GM19463 (cell line): ENCODE measurements at regions not wholly inside any gene's neighbourhood (a gene's known extent, or its start where the extent isn't known, plus 50 kb on each side); places are given as distances from the start of the nearest gene placed in this dataset.

Experiments used
- ATAC-seq: cut with Tn5 transposase; IDR thresholded peaks from one replicate; pipeline ENCODE4 v1.9.1; 2021; ENCODE audit warnings: mild to moderate bottlenecking, moderate library complexity; ENCODE audit not compliant: unreplicated experiment

GRCh38 chr3:162096874-162097273, 600.3 kb downstream of the OTOL1 start:
- no peak for ATAC-seq

- ATAC-seq = no peak
These were observed 607.2 kb downstream of the OTOL1 start for GRCh38 chr3:162103808-162104207.

DNA sequence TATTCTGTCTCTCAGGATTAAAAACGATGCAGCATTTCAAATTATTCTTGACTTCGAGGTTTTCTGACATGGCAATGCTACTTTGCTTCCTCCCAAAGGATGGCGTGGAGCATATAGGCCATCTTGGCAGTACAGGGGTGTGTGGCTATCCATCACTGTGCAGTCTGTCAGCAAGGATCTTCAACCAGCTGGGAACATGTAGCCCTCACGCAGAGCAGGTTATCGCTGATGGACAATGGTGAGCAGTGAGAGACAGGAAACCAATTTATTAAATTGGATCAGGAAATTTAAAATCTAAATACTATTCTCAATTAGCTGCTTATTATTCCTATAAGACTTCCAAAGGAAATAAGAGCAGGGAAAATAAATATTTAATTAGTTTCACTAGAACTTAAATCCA, 615.3 kb downstream of the OTOL1 start:
- no peak for ATAC-seq

GRCh38 chr3:162112719-162113118, 616.1 kb downstream of the OTOL1 start:
- no peak for ATAC-seq

DNA sequence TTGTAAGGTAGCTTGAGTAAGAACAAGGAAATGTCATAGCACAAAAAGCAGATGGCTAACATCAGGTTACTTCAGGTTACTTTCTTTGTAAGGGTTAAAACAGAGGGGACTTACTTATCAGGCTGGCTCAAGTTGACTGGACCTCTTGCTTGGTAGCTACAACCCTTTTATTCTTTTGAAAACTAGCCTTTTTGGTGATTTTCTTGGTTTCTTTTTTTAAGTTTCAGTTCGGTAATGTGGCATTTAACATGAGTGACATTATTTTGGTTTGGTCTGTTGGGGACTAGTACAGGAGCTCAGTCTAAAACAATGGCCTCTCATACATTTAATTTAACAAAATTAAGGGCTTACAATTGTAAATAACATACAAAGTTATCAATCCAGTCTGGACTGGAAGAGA, 621.4 kb downstream of the OTOL1 start:
- ATAC-seq = peak; percentile 53

- ATAC-seq = no peak
These were observed 623.0 kb downstream of the OTOL1 start for GRCh38 chr3:162119651-162120050.

DNA sequence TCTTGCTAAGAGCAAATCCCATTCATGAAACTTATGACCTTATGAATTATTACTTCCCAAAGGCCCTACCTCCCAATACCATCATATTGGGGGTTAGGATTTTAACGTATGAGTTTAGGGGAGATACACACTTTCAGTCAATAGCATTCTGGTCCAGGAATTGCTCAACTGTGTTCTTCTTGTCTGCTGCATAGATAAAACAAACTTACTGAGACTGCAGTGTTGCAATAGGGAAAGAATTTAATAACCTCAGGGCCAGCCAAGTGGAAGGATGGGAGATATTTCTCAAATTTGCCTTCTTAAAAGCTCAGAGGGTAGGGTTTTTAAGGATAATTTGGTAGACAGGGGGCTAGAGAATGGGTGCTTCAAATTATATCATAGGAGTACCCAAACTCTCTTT, 625.8 kb downstream of the OTOL1 start:
- no peak for ATAC-seq

DNA sequence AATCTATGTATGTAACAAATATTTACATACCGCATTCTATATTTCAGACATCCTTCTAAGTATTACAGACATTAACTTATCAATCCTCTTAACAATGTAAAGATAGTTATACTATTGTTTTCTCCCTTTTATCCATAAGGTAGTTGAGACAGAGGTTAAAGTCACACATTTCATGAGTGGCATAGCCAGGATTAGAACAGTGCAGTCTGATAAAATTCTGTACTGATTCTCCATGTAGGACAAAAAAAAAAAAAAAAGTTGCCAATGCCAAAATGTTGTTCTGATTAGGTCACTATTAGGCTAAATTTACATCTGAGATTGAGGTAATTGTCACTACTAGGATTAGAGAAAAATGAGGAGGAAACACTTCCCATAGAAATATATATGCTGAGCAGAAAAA, 629.2 kb downstream of the OTOL1 start:
- ATAC-seq = no peak

GRCh38 chr3:162130582-162130981, 634.0 kb downstream of the OTOL1 start:
- no peak for ATAC-seq

DNA sequence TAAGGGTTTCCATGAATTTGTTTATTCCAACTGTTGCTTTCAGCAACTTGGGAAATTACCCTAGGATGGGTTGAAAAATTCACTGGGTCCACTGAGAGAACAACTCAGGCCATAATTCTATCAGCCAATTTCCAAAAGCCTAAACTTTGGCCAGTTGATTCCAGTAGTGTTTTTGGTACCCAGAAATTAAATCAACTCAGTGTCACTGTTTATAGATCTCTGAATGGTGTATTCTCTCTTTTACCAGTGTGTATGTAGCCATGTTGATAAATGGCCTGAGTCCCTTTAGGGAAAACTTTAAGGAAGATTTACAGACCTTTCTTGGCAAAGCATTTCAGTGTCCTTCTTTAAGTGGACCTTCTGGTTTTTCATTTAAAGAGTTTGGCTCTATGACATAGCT, 636.4 kb downstream of the OTOL1 start:
- ATAC-seq = no peak

GRCh38 chr3:162134571-162134970, 638.0 kb downstream of the OTOL1 start:
- ATAC-seq = no peak

- ATAC-seq = no peak
These were observed 639.5 kb downstream of the OTOL1 start for GRCh38 chr3:162136136-162136535.

- no peak for ATAC-seq
These were observed 641.9 kb downstream of the OTOL1 start for GRCh38 chr3:162138509-162138908.

DNA sequence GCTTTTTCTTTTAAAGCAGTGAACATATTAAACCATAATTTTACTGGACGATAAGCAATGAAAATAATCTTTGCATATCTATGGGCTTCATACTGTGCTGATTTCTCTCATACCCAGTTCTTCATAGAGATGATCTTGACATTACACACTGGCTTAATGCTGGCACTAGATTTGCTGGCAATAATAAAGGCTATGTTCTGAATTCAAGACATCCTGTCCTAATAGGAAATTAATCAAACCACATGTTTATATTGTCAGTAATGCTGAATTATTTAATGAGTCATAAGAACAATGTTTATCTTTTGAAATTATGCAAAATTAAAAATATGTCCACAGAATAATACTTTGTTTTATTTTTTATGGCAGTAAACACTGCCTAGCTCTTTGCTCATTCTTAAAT, 643.2 kb downstream of the OTOL1 start:
- no peak for ATAC-seq

DNA sequence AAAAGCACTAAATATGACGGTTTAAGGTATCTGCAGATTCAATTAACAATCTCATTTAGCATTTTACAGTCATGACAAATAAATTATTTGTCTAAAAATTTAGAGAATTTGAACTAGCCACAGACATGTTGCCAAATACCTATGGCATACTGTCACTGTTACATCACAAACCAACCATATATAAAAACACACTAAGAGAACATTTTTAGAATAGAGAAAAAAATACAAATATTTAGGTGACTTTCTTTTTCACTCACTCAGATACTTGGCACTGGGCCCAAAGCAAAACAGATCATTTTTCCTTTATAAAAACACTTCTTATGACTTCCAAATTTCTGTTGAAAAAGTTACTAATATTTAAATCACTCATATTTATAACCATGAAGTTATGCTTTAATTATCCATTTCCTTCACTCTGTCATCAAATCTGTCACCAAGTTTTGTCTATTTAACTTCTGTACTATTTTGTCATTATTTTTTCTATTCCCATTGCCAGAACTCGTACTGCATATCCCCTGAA, 644.7 kb downstream of the OTOL1 start:
- no peak for ATAC-seq

DNA sequence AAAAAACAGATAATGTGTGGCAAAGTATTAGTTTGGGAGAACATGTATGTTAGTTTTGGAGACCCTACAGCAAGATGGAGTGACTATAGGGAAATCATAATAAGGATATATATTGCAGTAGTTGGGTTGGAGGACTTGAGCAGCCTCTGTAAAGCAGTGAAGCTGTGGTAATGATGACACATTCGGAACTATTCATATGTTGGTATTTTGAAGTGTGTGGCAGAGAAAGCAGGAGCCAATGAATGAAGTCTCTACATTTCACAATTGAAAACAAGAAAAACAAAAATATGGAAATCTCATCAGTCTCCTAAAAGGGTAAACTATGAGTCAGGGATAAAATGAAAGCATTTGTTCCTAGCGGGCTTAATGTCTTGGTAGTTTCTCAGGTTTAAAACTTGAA, 645.9 kb downstream of the OTOL1 start:
- ATAC-seq = no peak

- ATAC-seq = no peak
These were observed 646.6 kb downstream of the OTOL1 start for GRCh38 chr3:162143180-162143579.

DNA sequence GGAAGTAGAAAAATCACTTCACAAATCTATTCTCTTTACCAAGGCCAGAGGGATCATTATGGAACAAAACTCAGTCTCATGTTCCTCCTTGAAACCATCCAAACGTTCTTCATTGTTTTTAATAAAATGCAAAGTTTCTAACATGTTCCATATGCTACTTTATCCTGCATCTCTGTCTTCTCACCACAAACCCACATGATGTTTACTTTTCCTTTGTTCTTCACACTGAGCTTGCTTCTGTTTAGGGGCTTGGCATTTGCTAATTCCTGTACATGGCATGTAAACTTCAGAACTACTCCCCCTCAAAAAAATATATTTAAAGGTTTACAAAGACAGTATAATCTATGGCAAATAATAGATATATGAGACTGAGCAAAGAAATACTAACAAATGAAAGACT, 651.4 kb downstream of the OTOL1 start:
- no peak for ATAC-seq

DNA sequence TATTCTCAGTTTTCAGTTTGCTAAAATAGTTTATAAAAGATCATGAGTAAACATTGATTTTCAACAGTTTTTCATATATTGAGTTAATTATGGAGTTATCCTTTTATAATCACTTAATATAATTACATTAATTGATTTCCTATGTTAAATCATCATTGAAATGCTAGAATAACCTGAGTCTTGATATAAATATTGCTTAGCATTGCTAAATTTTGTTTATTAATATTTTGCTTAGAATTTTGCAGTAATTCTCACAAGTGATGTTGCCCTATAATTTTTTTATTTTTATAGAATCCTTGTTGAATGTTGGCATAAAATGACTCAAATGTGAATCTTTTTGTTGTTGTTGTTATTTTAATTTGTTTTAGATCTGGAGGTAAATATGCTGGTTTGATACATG, 654.2 kb downstream of the OTOL1 start:
- no peak for ATAC-seq

DNA sequence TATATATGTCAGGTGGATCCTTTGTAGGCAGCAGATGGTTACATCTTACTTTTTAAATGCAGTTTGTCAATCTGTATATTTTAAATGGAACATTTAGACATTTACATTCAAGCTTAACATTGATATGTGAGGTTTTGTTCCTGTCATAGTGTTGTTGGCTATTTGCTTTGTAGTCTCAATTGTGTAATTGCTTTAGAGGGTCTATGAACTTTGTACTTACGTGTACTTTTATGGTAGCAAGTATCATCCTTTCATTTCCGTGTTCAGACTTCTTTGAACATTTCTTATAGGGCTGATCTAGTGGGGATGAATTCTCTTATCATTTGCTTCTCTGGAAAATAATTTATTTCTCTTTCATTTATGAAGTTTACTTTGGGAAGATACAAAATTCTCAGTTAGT, 656.0 kb downstream of the OTOL1 start:
- no peak for ATAC-seq

DNA sequence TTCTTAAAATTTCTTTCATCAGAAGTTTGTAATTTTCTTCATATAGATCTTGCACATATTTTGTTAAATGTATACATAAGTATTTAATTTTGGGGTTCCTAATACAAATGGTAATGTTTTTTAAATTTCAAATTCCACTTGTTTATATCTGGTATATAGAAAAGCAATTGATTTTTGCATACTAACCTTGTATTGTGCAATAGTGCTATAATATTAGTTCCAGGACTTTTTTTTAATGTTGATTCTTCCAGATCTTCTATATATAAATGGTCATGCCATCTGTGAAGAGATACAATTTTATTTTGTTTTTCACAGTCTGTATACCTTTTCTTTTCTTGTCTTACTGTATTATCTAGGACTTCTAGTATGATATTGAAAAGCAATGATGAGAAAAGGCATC, 665.0 kb downstream of the OTOL1 start:
- ATAC-seq = no peak

GRCh38 chr3:162165346-162165745, 668.7 kb downstream of the OTOL1 start:
- ATAC-seq = no peak

- no peak for ATAC-seq
These were observed 669.9 kb downstream of the OTOL1 start for GRCh38 chr3:162166543-162166942.

DNA sequence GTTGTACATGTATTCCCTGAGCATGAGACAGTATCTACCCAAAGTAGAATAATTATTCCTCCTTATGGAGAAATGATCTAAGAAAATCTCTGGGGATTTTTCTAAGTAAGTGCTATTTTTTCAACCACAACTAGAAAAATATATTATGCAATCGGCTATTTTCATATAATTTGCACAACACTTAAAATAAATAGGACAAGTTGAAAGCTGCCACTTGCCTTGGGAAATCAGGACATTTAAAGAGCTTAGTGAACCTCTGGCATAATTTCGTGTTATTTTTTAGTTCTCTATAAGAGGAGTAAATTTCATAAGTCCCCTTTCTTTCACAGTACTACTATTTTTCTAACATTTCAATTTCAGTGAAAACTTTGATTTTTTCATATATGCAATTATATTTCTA, 672.1 kb downstream of the OTOL1 start:
- ATAC-seq = no peak
